ENCODE measurements at regions not wholly inside any gene's neighbourhood (a gene's known extent, or its start where the extent isn't known, plus 50 kb on each side); places are given as distances from the start of the nearest gene placed in this dataset.

DNA sequence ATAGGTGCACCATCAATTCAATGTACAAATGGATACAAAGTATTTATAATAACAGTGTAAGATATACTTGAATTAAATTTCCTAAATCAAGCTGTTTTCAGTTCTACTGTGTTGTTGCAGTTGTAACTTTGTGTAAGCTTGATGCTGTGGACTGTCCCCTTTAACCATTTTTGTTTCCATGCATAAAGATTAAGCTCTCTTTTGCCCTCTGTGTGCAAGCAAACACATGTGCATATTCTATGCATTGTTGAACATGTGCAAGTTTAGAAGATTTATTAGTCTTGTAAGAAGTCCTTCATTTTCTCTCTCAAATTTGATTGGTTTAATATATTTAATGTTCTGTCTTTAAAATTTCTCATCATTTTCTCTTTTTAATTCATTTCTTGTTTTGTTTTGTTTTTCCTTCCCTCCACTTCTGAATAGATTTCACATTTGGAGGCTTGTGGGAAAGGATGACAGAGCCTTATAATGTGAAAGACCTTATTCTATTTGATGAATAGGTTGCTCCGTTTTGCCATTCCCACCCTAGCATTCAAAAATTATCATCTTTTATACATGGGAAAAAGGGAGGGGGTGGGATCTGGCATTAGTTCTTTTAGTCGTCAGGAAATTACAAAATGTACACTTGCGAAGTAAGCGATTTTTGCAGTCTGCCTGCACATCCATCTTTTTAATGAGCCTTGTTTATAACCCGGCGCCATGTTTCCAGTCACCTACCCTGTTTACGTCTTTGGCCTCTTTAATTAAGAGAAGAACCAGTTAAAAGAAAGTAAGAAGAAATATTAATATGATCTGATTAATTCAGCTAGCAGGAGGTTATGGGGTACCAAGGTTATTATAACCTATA is 961.5 kb upstream of the NR2F2 start:
- TF ChIP-seq GABPA (IDR thresholded peaks at IDR 0.05; ENCODE audit: low read depth) (no peak), POLR2AphosphoS5 (IDR thresholded peaks at IDR 0.05; ENCODE audit: low read depth) (no peak)
- TF ChIP-seq, protein P1, sequence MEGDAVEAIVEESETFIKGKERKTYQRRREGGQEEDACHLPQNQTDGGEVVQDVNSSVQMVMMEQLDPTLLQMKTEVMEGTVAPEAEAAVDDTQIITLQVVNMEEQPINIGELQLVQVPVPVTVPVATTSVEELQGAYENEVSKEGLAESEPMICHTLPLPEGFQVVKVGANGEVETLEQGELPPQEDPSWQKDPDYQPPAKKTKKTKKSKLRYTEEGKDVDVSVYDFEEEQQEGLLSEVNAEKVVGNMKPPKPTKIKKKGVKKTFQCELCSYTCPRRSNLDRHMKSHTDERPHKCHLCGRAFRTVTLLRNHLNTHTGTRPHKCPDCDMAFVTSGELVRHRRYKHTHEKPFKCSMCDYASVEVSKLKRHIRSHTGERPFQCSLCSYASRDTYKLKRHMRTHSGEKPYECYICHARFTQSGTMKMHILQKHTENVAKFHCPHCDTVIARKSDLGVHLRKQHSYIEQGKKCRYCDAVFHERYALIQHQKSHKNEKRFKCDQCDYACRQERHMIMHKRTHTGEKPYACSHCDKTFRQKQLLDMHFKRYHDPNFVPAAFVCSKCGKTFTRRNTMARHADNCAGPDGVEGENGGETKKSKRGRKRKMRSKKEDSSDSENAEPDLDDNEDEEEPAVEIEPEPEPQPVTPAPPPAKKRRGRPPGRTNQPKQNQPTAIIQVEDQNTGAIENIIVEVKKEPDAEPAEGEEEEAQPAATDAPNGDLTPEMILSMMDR (IDR thresholded peaks at IDR 0.05; ENCODE audit: insufficient read depth, low read length), result no peak
- TF ChIP-seq, protein P2, sequence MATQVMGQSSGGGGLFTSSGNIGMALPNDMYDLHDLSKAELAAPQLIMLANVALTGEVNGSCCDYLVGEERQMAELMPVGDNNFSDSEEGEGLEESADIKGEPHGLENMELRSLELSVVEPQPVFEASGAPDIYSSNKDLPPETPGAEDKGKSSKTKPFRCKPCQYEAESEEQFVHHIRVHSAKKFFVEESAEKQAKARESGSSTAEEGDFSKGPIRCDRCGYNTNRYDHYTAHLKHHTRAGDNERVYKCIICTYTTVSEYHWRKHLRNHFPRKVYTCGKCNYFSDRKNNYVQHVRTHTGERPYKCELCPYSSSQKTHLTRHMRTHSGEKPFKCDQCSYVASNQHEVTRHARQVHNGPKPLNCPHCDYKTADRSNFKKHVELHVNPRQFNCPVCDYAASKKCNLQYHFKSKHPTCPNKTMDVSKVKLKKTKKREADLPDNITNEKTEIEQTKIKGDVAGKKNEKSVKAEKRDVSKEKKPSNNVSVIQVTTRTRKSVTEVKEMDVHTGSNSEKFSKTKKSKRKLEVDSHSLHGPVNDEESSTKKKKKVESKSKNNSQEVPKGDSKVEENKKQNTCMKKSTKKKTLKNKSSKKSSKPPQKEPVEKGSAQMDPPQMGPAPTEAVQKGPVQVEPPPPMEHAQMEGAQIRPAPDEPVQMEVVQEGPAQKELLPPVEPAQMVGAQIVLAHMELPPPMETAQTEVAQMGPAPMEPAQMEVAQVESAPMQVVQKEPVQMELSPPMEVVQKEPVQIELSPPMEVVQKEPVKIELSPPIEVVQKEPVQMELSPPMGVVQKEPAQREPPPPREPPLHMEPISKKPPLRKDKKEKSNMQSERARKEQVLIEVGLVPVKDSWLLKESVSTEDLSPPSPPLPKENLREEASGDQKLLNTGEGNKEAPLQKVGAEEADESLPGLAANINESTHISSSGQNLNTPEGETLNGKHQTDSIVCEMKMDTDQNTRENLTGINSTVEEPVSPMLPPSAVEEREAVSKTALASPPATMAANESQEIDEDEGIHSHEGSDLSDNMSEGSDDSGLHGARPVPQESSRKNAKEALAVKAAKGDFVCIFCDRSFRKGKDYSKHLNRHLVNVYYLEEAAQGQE (IDR thresholded peaks at IDR 0.05; ENCODE audit: insufficient replicate concordance, low read depth), result no peak
